ENCODE measurements at regions not wholly inside any gene's neighbourhood (a gene's known extent, or its start where the extent isn't known, plus 50 kb on each side); places are given as distances from the start of the nearest gene placed in this dataset.

DNA sequence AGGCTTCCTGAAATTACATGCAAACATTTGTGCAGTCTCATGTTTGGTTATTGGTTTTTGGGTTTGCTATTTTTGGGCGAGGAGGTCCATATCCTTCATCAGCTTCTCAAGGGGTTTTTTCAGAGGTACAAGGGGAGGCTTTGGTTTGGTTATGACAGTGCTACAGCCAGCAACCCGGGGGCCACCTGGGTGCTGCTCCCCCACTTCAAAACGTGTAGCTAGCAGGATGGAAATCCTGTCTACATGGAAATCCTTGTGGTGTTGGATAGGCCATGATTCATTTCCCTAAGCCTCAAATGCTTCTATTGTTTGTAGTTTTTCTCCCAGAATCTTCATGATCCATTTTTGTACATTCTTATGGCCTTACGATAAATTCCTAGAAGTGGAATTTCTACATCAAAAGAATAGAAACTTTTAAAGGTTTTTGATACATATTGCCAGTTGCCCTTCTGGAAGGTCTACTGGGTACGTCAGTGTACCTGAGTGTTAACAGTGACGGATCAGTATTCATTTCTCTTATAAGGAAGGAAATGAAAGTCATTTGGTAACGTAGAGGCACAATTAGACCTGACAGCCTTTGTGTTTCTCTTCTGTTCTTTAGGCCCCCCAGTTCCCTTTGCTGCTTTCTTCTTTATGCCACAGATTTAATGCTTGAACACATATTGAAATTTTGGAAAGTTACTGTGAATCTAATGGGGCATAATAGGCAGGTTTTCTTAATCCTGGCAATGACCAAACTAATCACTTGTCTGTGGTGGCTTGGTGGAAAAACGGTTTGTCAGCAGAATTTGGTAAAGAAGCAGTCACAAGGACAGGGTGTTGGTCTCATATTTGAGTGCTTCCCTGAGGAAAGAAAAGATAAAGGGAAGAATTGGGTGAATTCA lies 69.7 kb upstream of the ABL1 start:
- TF ChIP-seq, protein P1, sequence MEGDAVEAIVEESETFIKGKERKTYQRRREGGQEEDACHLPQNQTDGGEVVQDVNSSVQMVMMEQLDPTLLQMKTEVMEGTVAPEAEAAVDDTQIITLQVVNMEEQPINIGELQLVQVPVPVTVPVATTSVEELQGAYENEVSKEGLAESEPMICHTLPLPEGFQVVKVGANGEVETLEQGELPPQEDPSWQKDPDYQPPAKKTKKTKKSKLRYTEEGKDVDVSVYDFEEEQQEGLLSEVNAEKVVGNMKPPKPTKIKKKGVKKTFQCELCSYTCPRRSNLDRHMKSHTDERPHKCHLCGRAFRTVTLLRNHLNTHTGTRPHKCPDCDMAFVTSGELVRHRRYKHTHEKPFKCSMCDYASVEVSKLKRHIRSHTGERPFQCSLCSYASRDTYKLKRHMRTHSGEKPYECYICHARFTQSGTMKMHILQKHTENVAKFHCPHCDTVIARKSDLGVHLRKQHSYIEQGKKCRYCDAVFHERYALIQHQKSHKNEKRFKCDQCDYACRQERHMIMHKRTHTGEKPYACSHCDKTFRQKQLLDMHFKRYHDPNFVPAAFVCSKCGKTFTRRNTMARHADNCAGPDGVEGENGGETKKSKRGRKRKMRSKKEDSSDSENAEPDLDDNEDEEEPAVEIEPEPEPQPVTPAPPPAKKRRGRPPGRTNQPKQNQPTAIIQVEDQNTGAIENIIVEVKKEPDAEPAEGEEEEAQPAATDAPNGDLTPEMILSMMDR (IDR thresholded peaks at IDR 0.05; ENCODE audit: unreplicated experiment in 3 of 3), result no peak
- peaks cover 45% of the 10 kb centered on the region for H3K4me1 Mint-ChIP-seq
- peak overlapping the region; percentile 18 to 71 (median 34) for H3K27ac Mint-ChIP-seq
- no peaks in the 10 kb centered on the region for H3K9me3 Mint-ChIP-seq
- no peak overlapping the region for H3K4me3 Mint-ChIP-seq
- H3K27me3 Mint-ChIP-seq (ENCODE audit: low read depth), result no peaks in the 10 kb centered on the region
- no peaks in the 10 kb centered on the region for H3K36me3 Mint-ChIP-seq (ENCODE audit: low read depth)

DNA sequence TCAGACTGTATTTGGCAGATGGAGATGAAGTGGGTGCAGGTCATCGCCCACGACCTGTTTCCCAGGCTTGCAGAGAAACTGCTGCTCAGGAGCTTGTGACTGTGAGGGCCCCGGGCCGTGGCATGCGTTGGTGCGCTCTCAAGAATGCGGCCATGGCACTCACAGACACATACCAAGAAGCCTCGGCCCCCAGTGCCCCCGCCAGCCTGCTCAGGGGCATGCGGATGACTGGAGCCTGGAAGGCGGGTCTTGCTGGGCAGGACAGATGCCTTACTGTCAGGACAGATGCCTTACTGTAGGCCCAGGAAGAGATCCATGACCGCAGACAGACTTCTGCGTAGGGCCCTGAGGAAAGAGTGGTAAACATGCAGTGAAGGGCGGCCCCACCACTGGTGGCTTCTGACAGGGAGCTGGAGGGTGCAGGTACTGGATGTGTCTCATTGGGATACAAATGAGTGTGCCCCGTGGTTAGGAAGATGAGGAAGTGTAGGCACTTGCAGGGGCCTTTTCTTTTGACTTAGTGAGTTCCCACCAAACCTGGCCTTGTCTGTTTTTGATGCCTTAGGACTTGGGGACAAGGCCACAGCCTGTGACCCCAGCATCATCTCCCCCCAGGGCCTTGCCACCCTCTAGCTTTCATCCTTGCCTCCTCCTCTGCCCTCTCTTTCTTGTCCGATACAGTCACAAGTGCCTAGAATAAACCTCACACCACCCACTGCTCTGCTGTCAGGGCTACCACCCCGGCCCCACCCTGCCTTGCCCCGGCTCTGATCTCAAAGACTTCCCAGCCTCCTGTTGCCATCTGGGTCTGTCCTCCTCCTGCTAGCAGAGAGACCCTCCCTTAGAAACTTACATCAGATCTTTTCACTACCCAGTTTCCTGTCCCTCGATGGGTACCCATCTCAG lies 68.8 kb upstream of the ABL1 start:
- Mint-ChIP-seq H3K27me3 (ENCODE audit: low read depth) (no peaks in the 10 kb centered on the region), H3K9me3 (no peaks in the 10 kb centered on the region), H3K4me1 (peaks cover 51% of the 10 kb centered on the region), H3K27ac (peak overlapping the region; percentile 18 to 71 (median 34)), H3K36me3 (ENCODE audit: low read depth) (no peaks in the 10 kb centered on the region), H3K4me3 (no peak overlapping the region)
- TF ChIP-seq, protein P1 (IDR thresholded peaks at IDR 0.05; ENCODE audit: unreplicated experiment in 3 of 3), result no peak

DNA sequence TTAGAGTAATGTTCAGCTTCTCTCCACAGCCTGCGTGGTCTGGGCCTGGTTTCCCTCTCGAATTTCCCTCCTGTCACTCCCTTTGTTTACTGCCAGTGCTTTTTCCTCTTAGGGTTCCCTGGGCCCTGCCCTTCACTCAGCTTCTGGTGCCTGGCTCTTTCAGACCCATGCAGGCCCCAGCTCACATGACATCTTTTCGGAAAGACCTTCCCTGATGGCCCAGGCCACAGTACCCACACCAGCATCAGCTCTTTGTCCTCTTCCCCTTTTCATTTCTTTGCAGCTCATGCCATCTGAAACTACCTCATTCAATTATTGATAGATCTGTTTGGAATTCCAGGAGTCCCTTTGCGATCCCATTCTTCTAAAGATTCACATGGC lies 68.1 kb upstream of the ABL1 start:
- no peaks in the 10 kb centered on the region for H3K9me3 Mint-ChIP-seq
- H3K36me3 Mint-ChIP-seq (ENCODE audit: low read depth), result no peaks in the 10 kb centered on the region
- no peaks in the 10 kb centered on the region for H3K27me3 Mint-ChIP-seq (ENCODE audit: low read depth)
- no peak overlapping the region for H3K4me3 Mint-ChIP-seq
- TF ChIP-seq, protein P1 (IDR thresholded peaks at IDR 0.05; ENCODE audit: unreplicated experiment in 3 of 3), result no peak
- peaks cover 51% of the 10 kb centered on the region for H3K4me1 Mint-ChIP-seq
- peak overlapping the region; percentile 18 to 71 (median 34) for H3K27ac Mint-ChIP-seq

DNA sequence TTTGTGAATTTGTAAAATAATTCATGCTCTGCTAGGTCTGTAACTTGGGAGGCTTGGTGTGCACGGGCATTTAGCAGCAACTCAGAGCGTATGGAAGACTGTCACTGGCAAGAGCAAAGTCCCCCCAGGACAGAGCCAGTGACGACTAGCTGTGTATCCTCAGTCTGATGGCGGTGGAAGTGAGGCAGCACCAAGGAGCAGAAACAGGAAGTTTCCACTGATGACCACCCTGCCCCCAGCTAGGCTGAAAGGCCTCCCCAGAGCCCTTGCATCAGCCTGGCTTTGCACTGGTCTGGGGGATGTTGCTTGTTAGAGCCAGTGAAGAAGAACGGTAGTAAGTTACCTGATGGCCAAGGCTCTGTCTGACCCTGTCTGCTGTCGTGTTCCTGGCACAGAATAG lies 66.8 kb upstream of the ABL1 start:
- H3K27me3 Mint-ChIP-seq (ENCODE audit: low read depth), result no peaks in the 10 kb centered on the region
- H3K4me1 Mint-ChIP-seq, result peaks cover 51% of the 10 kb centered on the region
- H3K36me3 Mint-ChIP-seq (ENCODE audit: low read depth), result peaks cover 4% of the 10 kb centered on the region
- no peaks in the 10 kb centered on the region for H3K9me3 Mint-ChIP-seq
- peak overlapping the region in 1 of 3 experiments; percentile 2 for H3K4me3 Mint-ChIP-seq
- H3K27ac Mint-ChIP-seq, result peak overlapping the region; percentile 37 to 91 (median 40)
- TF ChIP-seq, protein P1 (IDR thresholded peaks at IDR 0.05; ENCODE audit: unreplicated experiment in 3 of 3), result no peak

DNA sequence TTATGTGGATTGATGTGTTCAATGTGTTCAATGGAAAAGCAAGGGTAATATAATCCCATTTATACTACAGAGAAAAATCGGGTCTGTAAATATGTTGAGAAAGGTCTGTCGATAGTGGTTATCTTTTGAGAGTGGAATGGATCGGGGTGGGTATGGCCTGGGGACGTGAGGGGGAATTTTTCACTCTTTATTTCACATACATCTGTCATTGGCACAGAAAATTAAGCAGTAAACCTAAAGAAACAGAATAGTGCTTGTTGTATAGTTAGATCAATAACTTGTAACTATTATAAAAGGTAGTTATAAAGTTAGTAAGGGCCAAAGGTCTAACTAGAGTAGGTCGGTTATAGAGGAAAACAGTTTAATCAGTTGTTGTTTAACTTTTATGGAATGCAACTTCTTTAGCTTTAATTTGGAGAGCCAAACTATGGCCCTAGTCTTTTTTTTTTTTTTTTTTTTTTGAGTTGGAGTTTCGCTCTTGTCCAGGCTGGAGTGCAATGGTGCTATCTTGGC lies 66.1 kb upstream of the ABL1 start:
- peaks cover 45% of the 10 kb centered on the region for H3K4me1 Mint-ChIP-seq
- H3K27me3 Mint-ChIP-seq (ENCODE audit: low read depth), result no peaks in the 10 kb centered on the region
- TF ChIP-seq, protein P1 (IDR thresholded peaks at IDR 0.05; ENCODE audit: unreplicated experiment in 3 of 3), result no peak
- H3K36me3 Mint-ChIP-seq (ENCODE audit: low read depth), result peaks cover 4% of the 10 kb centered on the region
- H3K27ac Mint-ChIP-seq, result peak overlapping the region; percentile 37 to 91 (median 40)
- no peak overlapping the region for H3K4me3 Mint-ChIP-seq
- no peaks in the 10 kb centered on the region for H3K9me3 Mint-ChIP-seq

Data from nephron (organoid).